Endodermal cell (in vitro differentiated cells): ENCODE measurements at regions not wholly inside any gene's neighbourhood (a gene's known extent, or its start where the extent isn't known, plus 50 kb on each side); places are given as distances from the start of the nearest gene placed in this dataset.

Experiments
- DNase-seq: peaks from one replicate; pipeline ENCODE4 v3.0.0-alpha.2; 2017
- H3K27ac ChIP-seq: 2 replicates; pipeline ENCODE4 v1.5.1; 2013; ENCODE audit warnings: mild to moderate bottlenecking, low read depth, low read length, moderate library complexity
- H3K27me3 ChIP-seq: 2 replicates; pipeline ENCODE4 v1.6.1; 2013; ENCODE audit warnings: mild to moderate bottlenecking, low read length, moderate library complexity; ENCODE audit not compliant: insufficient read depth, control insufficient read depth, poor library complexity, severe bottlenecking
- H3K36me3 ChIP-seq: 2 replicates; pipeline ENCODE4 v1.7.0; 2013; ENCODE audit warnings: mild to moderate bottlenecking, low read length, moderate library complexity; ENCODE audit not compliant: control insufficient read depth, insufficient read depth
- H3K4me1 ChIP-seq: one replicate; pipeline ENCODE4 v1.7.0; 2013; ENCODE audit warnings: low read length; ENCODE audit not compliant: control insufficient read depth, insufficient read depth
- H3K4me3 ChIP-seq: 2 replicates; pipeline ENCODE4 v1.5.1; 2013; ENCODE audit warnings: mild to moderate bottlenecking, low read length, moderate library complexity
- H3K9ac ChIP-seq: 2 replicates; pipeline ENCODE4 v1.6.1; 2013; ENCODE audit warnings: mild to moderate bottlenecking, low read length, moderate library complexity; ENCODE audit not compliant: poor library complexity, severe bottlenecking; ENCODE audit errors: extremely low read depth
- H3K9me3 ChIP-seq: 2 replicates; pipeline ENCODE4 v1.6.1; 2013; ENCODE audit warnings: mild to moderate bottlenecking, low read length, moderate library complexity; ENCODE audit not compliant: control insufficient read depth
- H3K27ac Mint-ChIP-seq: 2 replicates; pipeline ENCODE4 v1.8.0; 2020; ENCODE audit warnings: mixed read lengths
- H3K27me3 Mint-ChIP-seq: 2 replicates; pipeline ENCODE4 v1.8.0; 2021; ENCODE audit warnings: mild to moderate bottlenecking, mixed read lengths; ENCODE audit not compliant: insufficient read depth
- H3K36me3 Mint-ChIP-seq: 2 replicates; pipeline ENCODE4 v1.8.0; 2020; ENCODE audit warnings: low read depth, mixed read lengths
- H3K4me1 Mint-ChIP-seq: 2 replicates; pipeline ENCODE4 v1.8.0; 2020; ENCODE audit warnings: mixed read lengths
- H3K4me3 Mint-ChIP-seq: 2 replicates; pipeline ENCODE4 v1.8.0; 2020; ENCODE audit warnings: mild to moderate bottlenecking, moderate library complexity, mixed read lengths
- H3K9me3 Mint-ChIP-seq: 2 replicates; pipeline ENCODE4 v1.8.0; 2020; ENCODE audit warnings: mild to moderate bottlenecking, mixed read lengths
- CTCF ChIP-seq: fragments of 200-600 bp; sonication (generic); conservative IDR thresholded peaks from 2 replicates; pipeline ENCODE4 v1.5.0; 2021; ENCODE audit warnings: antibody characterized with exemption, mild to moderate bottlenecking
- WGBS, 2 experiments: methylation state at CpG; one replicate each; pipeline versions ENCODE4 v1.1.5 to v1.1.7; 2013; ENCODE audit warnings: missing lambda C conversion rate in 2 of 2, mixed read lengths in 1 of 2; ENCODE audit not compliant: insufficient coverage in 1 of 2, insufficient read length in 1 of 2; 5-methylcytosine and 5-hydroxymethylcytosine counted together

DNA sequence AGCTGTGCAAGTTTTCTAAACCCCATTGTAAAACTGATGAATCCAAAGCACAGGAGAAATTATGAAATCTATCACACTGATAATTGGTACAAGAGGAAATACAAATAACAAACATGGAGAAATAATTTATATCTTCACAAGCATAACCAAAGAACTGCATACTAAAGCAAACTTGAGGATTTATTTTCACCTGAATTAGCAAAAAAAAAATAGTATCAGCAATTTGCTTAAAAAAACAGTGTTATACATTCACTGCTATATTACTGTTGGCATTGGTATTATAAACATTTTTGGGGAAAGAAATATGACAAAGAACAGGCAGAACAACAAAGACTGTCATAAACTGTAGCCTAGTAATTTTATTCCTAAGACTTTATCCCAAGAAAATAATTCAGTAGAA, 230.8 kb upstream of the NRP1 start:
- H3K27me3 Mint-ChIP-seq: no peaks in the 10 kb centered on the region
- H3K4me1 Mint-ChIP-seq: no peaks in the 10 kb centered on the region
- no peak for DNase-seq
- no peak overlapping the region for H3K9ac ChIP-seq
- no peak overlapping the region for H3K27ac ChIP-seq
- no peaks in the 10 kb centered on the region for H3K27me3 ChIP-seq
- no peak overlapping the region for H3K4me3 Mint-ChIP-seq
- H3K4me3 ChIP-seq: no peak overlapping the region
- no peaks in the 10 kb centered on the region for H3K9me3 ChIP-seq
- TF ChIP-seq CTCF: no peak
- H3K36me3 ChIP-seq: no peaks in the 10 kb centered on the region
- no peaks in the 10 kb centered on the region for H3K9me3 Mint-ChIP-seq
- H3K4me1 ChIP-seq: no peaks in the 10 kb centered on the region
- no peak overlapping the region for H3K27ac Mint-ChIP-seq
- H3K36me3 Mint-ChIP-seq: no peaks in the 10 kb centered on the region

GRCh38 chr10:33559105-33559504, 224.6 kb upstream of the NRP1 start:
- no peaks in the 10 kb centered on the region for H3K36me3 ChIP-seq
- H3K27me3 ChIP-seq: no peaks in the 10 kb centered on the region
- H3K9ac ChIP-seq: no peak overlapping the region
- no peak overlapping the region for H3K4me3 Mint-ChIP-seq
- no peak for DNase-seq
- no peak overlapping the region for H3K27ac ChIP-seq
- no peak overlapping the region for H3K4me3 ChIP-seq
- H3K9me3 Mint-ChIP-seq: no peaks in the 10 kb centered on the region
- peaks cover 2% of the 10 kb centered on the region for H3K27me3 Mint-ChIP-seq
- no peak overlapping the region for H3K27ac Mint-ChIP-seq
- no peaks in the 10 kb centered on the region for H3K36me3 Mint-ChIP-seq
- no peaks in the 10 kb centered on the region for H3K4me1 ChIP-seq
- no peak for TF ChIP-seq CTCF
- no peaks in the 10 kb centered on the region for H3K9me3 ChIP-seq
- WGBS, 2 experiments: 95 to 100% methylated on average over 2 to 4 of the region's 4 CpGs
- no peaks in the 10 kb centered on the region for H3K4me1 Mint-ChIP-seq

GRCh38 chr10:33557313-33557712, 222.8 kb upstream of the NRP1 start:
- no peak overlapping the region for H3K4me3 ChIP-seq
- H3K4me1 Mint-ChIP-seq: no peaks in the 10 kb centered on the region
- peaks cover 4% of the 10 kb centered on the region for H3K4me1 ChIP-seq
- DNase-seq: no peak
- TF ChIP-seq CTCF: no peak
- no peaks in the 10 kb centered on the region for H3K27me3 ChIP-seq
- no peaks in the 10 kb centered on the region for H3K36me3 Mint-ChIP-seq
- no peaks in the 10 kb centered on the region for H3K36me3 ChIP-seq
- no peak overlapping the region for H3K27ac Mint-ChIP-seq
- H3K9me3 ChIP-seq: no peaks in the 10 kb centered on the region
- no peaks in the 10 kb centered on the region for H3K9me3 Mint-ChIP-seq
- no peak overlapping the region for H3K27ac ChIP-seq
- H3K4me3 Mint-ChIP-seq: no peak overlapping the region
- H3K9ac ChIP-seq: no peak overlapping the region
- peaks cover 2% of the 10 kb centered on the region for H3K27me3 Mint-ChIP-seq
- WGBS, 2 experiments: 100% methylated on average over 1 of the region's 1 CpG; no CpG with 5 or more reads in 1 of the 2 experiments
